Thyroid gland (tissue), 4 donors: ENCODE measurements at regions not wholly inside any gene's neighbourhood (a gene's known extent, or its start where the extent isn't known, plus 50 kb on each side); places are given as distances from the start of the nearest gene placed in this dataset.

ENCODE experiments used
- DNase-seq, 2 donors: peaks; one replicate each; pipeline ENCODE4 v3.0.0-alpha.2; 2019
- H3K27ac ChIP-seq, 3 donors: fragments of 200-600 bp; sonication (generic); 1 replicate in 2 of 3; 2 replicates in 1 of 3; pipeline ENCODE4 v1.5.1; 2016 to 2019; ENCODE audit warnings: mild to moderate bottlenecking in 1 of 3, moderate library complexity in 1 of 3
- H3K27me3 ChIP-seq: fragments of 200-600 bp; sonication (generic); one replicate; pipeline ENCODE4 v1.5.1; 2019
- H3K36me3 ChIP-seq, 2 donors: fragments of 200-600 bp; sonication (generic); one replicate each; pipeline ENCODE4 v1.5.1; 2016 to 2019
- H3K4me1 ChIP-seq, 2 donors: fragments of 200-600 bp; sonication (generic); one replicate each; pipeline ENCODE4 v1.5.1; 2017 to 2019
- H3K4me3 ChIP-seq, 3 donors: fragments of 200-600 bp; sonication (generic); replicated peaks in 1 of 3; 1 replicate in 2 of 3; 2 replicates in 1 of 3; pipeline ENCODE4 v1.5.1; 2016; ENCODE audit warnings: mild to moderate bottlenecking in 1 of 3
- H3K9me3 ChIP-seq: fragments of 200-600 bp; sonication (generic); one replicate; pipeline ENCODE4 v1.5.1; 2017
- CTCF ChIP-seq, 6 experiments: fragments of 200-600 bp in 3 of 6; fragments of 450-650 bp in 3 of 6; sonication (generic) in 3 of 6; IDR thresholded peaks; one replicate each; pipeline ENCODE4 v1.5.1; 2016 to 2019; ENCODE audit warnings: antibody characterized with exemption in 6 of 6, mild to moderate bottlenecking in 2 of 6, inconsistent platforms in 1 of 6, moderate library complexity in 1 of 6
- POLR2A ChIP-seq, 2 donors: fragments of 450-650 bp; IDR thresholded peaks; one replicate each; pipeline ENCODE4 v1.6.1; 2017; ENCODE audit warnings: antibody characterized with exemption in 2 of 2, mild to moderate bottlenecking in 2 of 2, moderate library complexity in 1 of 2
- WGBS, 2 donors: methylation state at CpG; one replicate each; pipeline ENCODE4 v1.1.5; 2017; 5-methylcytosine and 5-hydroxymethylcytosine counted together
- intact Hi-C: fragments of 100-400 bp; cut with DNase I; formaldehyde crosslinking; loops from one replicate; pipeline ENCODE4 v1.15.1; 2023

- intact Hi-C loops = no loop called here
- Histone ChIP-seq H3K27me3 (no peaks in the 10 kb centered on the region), H3K27ac (no peak overlapping the region), H3K4me3 (no peak overlapping the region), H3K36me3 (no peaks in the 10 kb centered on the region), H3K4me1 (no peaks in the 10 kb centered on the region), H3K9me3 (no peaks in the 10 kb centered on the region)
- no peak for DNase-seq
- no peak for TF ChIP-seq POLR2A (IDR thresholded peaks at IDR 0.05)
- TF ChIP-seq CTCF (IDR thresholded peaks at IDR 0.05) = no peak
- 75% methylated on average over 4 of the region's 4 CpGs for WGBS, 2 donors
These were observed 396.3 kb downstream of the TRIB2 start for GRCh38 chr2:13113002-13113401.

GRCh38 chr2:13114391-13114790 lies 397.7 kb downstream of the TRIB2 start:
- no peak for DNase-seq
- WGBS, 2 donors = 36 to 49% methylated on average over 1 of the region's 1 CpG

GRCh38 chr2:13115643-13116042 lies 398.9 kb downstream of the TRIB2 start:
- intact Hi-C loops = no loop called here
- no peak overlapping the region for H3K27ac ChIP-seq
- no peak overlapping the region for H3K4me3 ChIP-seq
- no peaks in the 10 kb centered on the region for H3K27me3 ChIP-seq
- TF ChIP-seq CTCF (IDR thresholded peaks at IDR 0.05) = no peak
- no peak for TF ChIP-seq POLR2A (IDR thresholded peaks at IDR 0.05)
- H3K4me1 ChIP-seq = no peaks in the 10 kb centered on the region
- DNase-seq = no peak
- 31 to 33% methylated on average over 1 of the region's 1 CpG for WGBS, 2 donors
- H3K9me3 ChIP-seq = no peaks in the 10 kb centered on the region
- H3K36me3 ChIP-seq = no peaks in the 10 kb centered on the region

More at GRCh38 chr2:13114391-13114790, 397.7 kb downstream of the TRIB2 start:
- Histone ChIP-seq H3K9me3 (no peaks in the 10 kb centered on the region), H3K36me3 (no peaks in the 10 kb centered on the region), H3K27ac (no peak overlapping the region), H3K4me1 (no peaks in the 10 kb centered on the region), H3K4me3 (no peak overlapping the region), H3K27me3 (no peaks in the 10 kb centered on the region)
- intact Hi-C loops = no loop called here
- TF ChIP-seq CTCF (IDR thresholded peaks at IDR 0.05) (no peak), POLR2A (IDR thresholded peaks at IDR 0.05) (no peak)

- DNase-seq = no peak
- no peak overlapping the region for H3K27ac ChIP-seq
- H3K9me3 ChIP-seq = no peaks in the 10 kb centered on the region
- no peaks in the 10 kb centered on the region for H3K27me3 ChIP-seq
- no peaks in the 10 kb centered on the region for H3K36me3 ChIP-seq
- 80 to 90% methylated on average over 6 of the region's 6 CpGs for WGBS, 2 donors
- TF ChIP-seq CTCF (IDR thresholded peaks at IDR 0.05) (no peak), POLR2A (IDR thresholded peaks at IDR 0.05) (no peak)
- no peak overlapping the region for H3K4me3 ChIP-seq
- intact Hi-C loops = no loop called here
- no peaks in the 10 kb centered on the region for H3K4me1 ChIP-seq
These were observed 404.4 kb downstream of the TRIB2 start for GRCh38 chr2:13121096-13121495.

- 32 to 37% methylated on average over 1 of the region's 1 CpG for WGBS, 2 donors
- no peaks in the 10 kb centered on the region for H3K36me3 ChIP-seq
- DNase-seq = no peak
- TF ChIP-seq POLR2A (IDR thresholded peaks at IDR 0.05) = no peak
- no peak overlapping the region for H3K4me3 ChIP-seq
- no peaks in the 10 kb centered on the region for H3K4me1 ChIP-seq
- no peaks in the 10 kb centered on the region for H3K27me3 ChIP-seq
- H3K27ac ChIP-seq = no peak overlapping the region
- no peaks in the 10 kb centered on the region for H3K9me3 ChIP-seq
- intact Hi-C loops = no loop called here
These were observed 411.4 kb downstream of the TRIB2 start for GRCh38 chr2:13128139-13128538.

DNA sequence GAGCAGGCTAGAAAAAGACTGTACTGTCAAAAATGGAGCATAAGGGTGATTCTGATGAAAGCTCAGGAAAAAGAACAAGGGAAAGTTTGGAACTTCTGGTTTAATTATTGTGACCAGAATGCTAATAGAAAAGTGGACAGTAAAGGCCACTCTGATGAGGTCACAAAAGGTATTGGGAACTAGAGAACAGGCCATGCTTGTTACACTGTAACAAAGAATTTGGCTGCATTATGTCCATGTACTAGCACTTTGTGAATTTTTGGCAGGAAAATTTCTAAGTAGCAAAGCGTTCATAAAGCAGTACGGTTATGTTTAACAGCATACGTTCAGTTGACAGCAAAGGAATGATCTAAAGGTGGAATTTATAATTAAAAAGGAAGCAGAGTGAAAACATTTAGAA lies 418.6 kb downstream of the TRIB2 start:
- WGBS, 2 donors = 82 to 85% methylated on average over 3 of the region's 3 CpGs
- Histone ChIP-seq H3K27me3 (no peaks in the 10 kb centered on the region), H3K36me3 (no peaks in the 10 kb centered on the region), H3K4me1 (no peaks in the 10 kb centered on the region), H3K9me3 (no peaks in the 10 kb centered on the region), H3K27ac (no peak overlapping the region), H3K4me3 (no peak overlapping the region)
- DNase-seq = no peak
- no peak for TF ChIP-seq POLR2A (IDR thresholded peaks at IDR 0.05)
- no peak for TF ChIP-seq CTCF (IDR thresholded peaks at IDR 0.05)
- intact Hi-C loops = no loop called here
